ENCODE measurements at regions not wholly inside any gene's neighbourhood (a gene's known extent, or its start where the extent isn't known, plus 50 kb on each side); places are given as distances from the start of the nearest gene placed in this dataset.

DNA sequence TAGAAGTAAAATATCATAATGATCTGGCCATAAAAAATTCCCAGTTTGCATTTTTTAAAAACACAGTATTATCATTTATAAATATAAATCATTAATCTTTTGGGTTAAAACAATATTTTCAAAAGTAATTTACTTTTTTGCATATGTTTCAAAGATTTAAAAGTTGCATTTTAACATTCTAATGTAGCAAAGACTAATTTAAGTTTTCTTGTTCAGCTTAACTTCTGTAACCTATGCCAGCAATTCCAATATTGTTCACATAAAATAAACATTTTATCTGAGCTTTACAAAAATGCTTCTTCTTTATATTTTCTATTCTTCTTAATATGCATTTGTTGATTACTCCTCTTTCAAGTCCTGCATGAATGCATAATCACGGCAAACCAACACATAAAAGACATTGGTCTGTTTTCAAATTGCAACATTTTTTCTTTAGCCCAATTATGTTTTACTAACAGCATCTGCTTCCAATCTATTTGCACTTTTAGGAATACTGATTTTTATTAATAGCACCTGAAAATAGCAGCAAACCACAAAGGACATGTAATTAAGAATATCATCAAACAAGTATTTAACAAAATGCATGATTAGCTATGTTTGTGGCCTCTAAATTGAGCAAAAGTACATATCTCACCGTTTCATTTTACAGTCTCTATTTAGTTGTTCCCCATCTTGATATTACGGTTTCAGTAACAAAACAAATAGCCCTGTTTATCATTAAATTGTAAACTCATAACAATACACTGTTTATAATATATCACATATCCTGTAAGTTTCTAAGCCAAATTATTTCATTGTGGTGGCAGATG, 286.9 kb upstream of the NFE2L3 start:
- no peak for DNase-seq

DNA sequence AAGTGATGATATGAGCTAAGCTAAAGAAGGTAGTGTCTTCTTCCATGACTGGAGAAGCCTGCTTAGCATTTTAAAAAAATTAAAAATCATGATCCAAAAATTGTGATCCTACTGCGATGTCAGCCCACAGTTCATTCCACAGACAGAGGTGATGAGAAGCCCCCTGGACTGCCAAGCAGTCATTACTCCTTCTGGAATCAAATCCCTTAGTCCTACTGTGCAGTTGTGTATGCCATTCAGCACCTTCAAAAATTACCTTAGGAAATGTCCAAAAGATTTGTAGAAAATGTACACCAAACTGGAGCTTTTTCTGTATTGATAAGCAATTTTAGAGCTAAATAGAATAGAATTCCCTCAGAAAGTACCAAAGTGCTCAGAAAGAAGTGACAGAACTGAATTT, 283.5 kb upstream of the NFE2L3 start:
- no peak for DNase-seq

DNA sequence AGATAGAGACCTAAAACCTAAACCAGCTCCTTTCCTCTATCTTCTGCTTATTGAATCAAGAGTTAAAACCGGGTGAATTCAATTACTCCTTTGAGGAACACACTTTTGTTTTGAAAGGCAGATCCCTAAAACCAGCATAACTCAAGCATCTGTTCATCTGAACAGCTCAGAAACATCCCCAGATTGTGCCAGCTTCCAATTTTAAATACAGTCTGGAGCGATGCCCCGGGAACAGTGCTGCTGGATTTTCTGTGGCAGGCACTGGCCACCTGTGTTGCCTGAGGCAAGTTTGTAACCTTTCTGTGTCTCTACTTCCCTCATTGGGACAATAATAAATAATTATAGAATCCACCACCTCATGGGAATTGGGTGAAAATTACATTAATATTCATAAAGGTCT, 281.4 kb upstream of the NFE2L3 start:
- DNase-seq: no peak

DNA sequence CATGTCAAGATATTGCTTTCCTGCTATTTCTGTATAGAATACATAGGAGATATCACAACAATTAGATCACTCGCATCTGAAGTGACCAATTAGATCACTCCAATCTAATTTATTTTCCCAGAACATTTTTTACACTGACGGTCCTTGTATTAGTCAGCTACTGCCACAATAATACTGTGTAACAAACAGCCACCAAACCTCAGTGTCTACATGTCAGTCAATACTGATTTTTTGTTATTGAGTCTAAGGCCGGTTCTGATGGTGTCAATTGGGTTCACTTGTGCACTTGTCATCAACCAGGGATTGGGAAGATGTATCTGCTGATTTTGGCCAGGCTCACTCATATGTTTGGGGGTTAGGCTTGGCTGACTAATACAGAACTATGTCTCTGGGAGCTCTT, 275.9 kb upstream of the NFE2L3 start:
- no peak for DNase-seq

DNA sequence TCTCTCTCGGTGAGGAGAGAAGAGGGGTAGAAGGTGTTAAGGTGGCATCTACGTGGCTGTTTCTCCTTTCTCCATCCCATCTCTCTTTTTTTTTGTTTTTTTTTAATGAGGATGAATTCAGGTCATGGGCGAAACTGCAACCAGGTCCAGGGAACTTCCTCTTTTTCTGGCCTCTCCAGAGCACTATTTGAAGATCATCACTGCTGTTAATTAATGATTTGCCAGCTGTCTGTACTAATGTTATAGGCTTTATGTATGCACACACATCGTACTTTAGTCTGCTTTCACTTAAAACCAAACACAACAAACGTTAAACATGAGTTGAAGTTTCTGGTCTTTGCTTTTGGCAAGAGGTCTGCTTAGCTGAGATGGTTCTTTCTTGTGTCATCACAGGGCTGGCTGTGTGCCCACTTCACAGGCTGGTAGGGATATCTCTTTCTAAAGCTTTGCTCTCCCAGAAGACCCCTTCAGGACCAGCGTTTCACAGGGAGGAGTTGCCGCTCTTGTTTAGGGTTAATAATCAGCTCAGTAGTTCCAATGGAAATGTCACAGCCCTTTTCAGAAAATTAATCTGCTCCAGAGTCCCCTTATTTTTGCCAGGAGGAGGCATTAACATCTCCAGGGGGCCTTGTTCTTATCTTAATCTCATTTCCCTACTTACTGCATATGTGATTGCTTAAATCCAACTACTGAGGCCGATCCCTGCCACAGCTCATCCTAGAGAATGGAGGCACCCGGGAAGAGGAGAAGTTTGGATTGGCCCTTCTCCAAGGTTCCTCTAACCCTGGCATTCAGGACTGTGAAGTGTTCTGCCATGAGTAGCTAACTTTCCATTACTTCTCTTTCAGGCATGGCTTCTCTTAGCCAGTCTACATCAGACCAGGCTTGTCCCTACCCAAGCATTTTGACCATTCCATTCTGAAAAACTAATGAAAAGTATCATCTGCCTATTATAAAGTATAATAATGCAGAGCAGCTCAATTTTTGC, 273.9 kb upstream of the NFE2L3 start:
- no peak for DNase-seq

DNA sequence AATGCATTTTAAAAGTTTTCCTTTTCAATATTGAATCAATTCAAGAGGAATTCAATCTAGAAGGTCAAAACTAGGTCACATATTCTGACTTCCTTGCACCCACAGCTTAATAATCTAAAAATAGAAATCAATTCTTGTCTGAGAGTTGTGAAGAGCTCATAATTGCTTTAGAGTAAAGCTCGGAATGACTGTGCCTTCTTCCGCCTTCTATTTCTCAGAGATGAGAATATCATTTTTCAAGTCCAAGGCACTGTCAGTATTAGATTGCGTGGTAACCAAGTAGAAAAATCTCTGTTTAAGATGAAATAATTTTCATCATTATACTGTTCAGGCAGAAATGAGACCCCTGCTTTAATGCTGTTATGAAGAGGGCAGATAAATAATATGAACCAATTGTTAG, 272.2 kb upstream of the NFE2L3 start:
- DNase-seq: no peak

DNA sequence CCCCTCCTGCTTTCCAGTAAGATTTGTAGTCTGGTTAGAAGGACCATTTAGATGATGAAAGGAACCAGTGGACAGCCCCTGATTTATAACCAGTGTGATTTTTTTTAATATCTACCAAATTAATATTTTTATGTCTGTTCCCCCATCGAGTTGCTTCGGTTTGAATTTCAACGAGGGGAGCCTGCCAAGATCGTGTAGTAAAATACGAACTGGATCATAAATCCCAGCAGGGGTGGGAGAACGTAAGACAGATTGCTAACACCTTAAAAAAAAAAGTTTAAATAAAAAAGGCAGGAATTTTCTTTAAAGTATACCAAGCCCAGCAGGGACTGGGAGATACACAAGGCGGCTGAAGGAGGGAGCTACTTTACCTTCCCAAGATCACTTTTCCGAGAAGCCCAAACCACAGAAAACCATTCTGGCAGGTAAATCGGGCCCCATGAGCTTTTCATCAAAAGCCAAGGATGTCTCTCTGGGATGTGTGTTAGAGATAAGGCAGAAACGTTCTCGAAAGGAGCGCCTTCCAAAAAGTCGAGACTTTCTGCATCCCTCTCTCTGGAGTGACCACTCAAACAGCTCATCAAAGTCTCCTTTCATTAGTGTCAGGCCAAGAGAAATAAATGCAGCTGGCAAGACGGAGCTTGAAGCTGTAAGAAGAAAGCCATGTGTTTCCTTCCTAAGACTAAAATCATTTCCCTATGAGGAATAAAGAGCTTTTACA, 270.5 kb upstream of the NFE2L3 start:
- DNase-seq: no peak

DNA sequence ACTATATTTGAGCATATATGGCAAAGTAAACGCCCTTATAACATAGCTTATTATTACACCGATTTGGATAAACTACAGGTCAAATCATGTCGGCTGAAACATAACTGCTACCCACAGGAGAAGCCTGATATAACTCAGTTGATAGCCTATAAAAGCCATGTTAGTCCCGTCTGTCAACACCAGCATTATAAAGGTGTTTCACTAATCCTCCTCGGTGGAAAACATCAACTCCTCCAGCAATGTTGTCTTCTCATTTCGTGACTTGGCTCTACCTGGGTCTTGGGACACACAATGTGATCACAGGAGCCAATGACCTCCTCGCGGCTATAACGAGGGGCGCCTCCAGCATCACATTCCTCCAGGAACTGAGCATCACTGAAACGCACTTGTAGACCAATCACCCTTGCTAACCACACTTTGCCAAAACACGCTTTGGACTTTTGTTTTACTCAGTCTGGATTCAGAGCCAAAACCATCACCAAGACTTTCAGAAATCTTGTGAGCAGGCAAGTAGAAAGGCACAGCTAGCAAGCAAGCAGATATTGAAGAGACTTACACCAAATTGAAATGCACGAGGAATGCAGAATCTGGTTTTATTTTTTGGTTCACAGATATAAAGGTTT, 269.7 kb upstream of the NFE2L3 start:
- DNase-seq: no peak

DNA sequence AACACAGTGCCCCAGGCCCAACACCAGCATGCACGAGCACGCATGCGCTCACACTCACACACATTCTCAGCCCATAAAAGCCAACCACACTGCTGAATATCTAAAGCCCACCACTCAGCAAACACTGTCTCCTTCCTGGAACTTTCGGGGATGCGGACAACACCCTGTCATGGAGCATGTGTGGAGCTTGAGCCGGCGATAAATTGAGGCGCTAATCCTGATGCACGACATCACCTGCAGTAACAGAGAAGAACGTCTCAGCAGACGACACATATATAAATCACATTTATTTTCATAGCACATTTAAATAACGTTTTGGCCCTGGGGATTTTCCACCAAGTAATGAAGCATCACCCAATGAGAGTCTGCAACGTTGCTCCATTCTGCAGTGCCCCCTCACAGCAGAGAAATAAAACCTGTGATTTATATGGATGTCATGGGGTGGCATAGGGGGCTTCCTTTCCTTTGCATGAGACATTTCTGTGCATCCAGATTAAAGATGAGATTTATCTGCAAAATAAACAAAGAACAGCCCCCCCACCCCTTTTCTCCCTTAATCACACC, 267.7 kb upstream of the NFE2L3 start:
- DNase-seq: no peak

DNA sequence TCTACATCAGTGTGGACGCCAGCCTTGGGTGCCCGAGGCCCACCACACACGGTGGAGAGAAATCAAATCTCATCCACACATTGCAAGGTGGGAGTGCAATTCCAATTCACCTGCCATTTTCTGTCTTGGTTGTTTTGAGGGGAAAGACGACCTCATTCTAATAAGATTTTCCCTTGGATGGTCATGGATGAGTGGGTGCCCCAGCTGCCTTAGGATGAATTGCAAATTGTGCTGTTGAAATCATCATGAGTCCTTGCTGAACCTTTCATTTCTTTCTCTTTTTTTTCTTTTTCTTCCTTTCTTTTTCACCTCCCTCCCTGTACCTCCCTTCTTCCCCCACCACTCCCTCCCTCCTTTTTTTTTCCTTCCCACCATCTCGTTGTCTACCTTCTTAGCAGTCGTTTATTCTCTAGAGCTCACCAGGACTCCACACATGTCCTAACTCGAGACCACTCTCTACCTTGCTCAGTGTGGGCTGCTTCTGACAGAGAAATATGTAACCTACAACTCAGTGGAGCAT, 266.9 kb upstream of the NFE2L3 start:
- no peak for DNase-seq

DNA sequence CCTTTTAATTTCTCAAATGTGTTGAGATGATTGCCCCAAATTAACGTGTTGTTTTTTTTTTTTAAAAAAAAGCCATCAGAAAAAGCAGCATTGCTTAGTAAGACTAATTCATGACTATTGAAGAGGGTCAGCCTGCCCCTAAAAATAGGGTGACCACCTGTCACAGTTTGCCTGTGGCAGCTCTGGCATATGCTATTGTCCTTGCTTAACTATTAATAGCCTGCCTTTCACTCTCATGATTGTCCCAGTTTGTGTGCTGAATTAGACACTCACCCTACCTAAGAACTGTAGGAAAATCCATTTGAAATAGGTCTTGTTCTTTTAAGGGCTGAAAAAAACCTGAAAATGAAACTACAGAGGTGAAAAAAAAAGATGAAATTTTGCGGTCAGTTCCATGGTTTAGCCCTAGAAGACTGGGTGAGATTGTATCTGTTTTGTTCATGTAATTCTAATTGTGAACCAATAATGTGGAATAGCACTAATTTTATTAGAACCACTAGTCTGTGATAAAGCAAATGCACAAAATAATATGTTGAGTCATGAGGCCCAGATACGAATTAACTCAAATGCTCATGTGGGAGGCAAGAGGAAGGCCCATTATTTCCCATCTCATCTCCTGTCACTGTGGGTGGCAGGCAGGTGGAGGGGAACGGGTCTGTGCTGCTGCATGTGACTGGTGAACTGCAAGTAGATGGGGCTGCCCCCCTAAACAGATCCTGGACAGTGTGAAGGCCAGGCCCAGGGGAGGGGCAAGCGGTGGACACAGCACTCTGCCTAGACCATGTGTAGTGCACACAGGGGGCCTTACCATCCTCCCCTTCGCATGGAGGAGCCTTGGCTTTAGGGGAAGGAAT, 265.4 kb upstream of the NFE2L3 start:
- no peak for DNase-seq

DNA sequence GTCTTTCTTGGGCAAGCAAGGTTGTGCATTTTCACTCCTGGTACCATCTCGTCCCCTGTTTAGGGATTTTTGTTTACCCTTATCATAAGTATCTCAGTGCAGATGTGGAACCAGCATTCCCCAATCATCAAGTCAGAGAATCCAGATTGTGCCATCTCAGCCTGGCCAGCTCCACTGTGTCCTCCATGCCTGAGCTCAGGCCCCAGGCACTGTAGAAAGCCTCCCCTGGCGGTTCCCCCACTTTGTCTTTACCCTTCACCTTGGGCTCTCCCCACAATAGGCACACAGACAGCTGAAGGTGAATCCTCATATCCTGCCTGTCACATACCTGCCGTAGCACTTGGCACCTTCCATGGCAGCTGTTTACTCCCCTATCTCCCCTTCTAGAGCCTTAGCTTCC, 264.7 kb upstream of the NFE2L3 start:
- DNase-seq: no peak

DNA sequence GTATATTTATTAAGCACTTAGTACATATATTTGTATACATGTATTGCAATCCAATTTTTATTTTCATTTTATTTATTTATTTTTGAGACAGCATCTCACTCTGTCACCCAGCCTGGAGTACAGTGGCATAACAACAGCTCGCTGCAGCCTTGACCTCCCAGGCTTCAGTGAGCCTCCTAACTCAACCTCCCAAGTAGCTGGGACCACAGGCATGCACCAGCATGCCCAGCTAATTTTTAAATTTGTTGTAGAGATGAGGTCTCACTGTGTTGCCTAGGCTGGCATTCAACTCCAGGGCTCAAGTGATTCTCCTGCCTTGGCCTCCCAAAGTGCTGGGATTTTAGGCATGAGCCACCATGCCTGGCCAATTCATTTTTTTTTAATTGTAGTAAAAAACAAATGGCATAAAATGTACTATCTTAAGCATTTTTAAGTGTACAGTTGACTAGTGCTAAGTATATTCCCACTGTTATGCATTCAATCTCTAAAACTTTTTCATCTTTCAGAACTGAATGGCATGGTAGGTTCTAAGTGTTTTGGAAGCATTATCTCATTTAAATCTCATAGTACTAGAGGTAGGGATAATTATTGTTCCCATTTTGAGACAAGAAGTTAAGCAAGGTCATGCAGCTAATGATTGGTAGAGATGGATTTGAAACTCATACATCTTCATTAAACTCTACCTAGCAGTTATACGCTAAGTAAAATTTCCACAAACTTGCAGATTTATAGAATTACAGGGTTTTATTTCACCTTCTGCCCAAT, 264.0 kb upstream of the NFE2L3 start:
- DNase-seq: no peak

DNA sequence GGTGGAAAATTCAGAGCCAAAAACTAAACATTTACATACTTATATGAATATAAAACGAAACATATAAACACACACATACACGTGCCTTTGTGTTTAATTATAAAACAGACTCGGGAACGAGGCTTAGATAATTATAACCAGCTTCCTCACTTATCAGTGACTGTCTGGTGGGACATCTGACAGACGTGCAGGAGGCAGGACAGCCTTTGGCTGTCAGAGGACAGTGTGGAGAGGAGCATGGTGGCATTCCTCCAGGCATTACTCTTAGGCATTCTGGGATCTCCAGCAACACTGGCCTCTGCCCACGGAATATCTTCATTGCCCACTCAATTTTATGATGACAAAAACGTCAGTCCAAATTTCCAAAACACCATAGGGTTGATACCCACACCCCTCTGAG, 262.2 kb upstream of the NFE2L3 start:
- DNase-seq: no peak

DNA sequence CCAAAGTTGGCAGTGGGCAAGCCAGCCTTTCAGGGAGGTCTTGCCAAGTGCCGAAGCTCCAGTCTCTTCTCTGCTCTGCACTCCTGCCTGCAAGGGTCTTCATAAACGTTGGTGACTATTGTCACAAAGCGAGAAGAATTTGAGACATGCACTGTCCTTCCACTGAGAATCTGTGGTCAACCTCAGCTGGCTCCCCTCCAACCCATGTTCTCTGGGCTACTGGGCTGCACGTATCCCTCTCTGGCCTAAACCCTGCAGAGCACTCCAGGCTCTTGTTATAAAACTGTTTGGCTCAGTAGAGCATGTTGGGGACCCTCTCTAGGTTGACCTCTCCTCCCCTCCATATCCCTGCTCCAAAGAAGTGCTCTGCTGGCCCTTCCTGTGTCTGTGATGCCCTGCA, 260.4 kb upstream of the NFE2L3 start:
- no peak for DNase-seq

DNA sequence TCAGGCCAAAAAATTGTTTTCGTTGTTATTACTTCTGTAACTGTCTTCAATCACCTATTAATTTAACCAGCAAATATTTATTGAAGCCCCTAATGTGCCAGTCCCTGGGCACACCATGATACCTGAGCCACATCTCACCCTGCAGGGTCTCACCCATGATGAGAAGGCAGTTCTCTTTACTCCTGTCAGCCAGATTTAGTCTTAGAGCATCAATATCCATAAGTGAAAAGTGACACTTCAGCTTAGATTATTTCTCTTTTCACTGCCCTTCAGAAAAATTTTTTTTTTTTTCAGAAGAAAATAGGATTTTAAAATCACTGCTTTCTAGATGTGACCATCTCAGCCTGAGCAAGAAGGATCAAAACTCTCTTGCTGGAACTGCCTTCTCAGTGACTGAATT, 258.6 kb upstream of the NFE2L3 start:
- DNase-seq: no peak

DNA sequence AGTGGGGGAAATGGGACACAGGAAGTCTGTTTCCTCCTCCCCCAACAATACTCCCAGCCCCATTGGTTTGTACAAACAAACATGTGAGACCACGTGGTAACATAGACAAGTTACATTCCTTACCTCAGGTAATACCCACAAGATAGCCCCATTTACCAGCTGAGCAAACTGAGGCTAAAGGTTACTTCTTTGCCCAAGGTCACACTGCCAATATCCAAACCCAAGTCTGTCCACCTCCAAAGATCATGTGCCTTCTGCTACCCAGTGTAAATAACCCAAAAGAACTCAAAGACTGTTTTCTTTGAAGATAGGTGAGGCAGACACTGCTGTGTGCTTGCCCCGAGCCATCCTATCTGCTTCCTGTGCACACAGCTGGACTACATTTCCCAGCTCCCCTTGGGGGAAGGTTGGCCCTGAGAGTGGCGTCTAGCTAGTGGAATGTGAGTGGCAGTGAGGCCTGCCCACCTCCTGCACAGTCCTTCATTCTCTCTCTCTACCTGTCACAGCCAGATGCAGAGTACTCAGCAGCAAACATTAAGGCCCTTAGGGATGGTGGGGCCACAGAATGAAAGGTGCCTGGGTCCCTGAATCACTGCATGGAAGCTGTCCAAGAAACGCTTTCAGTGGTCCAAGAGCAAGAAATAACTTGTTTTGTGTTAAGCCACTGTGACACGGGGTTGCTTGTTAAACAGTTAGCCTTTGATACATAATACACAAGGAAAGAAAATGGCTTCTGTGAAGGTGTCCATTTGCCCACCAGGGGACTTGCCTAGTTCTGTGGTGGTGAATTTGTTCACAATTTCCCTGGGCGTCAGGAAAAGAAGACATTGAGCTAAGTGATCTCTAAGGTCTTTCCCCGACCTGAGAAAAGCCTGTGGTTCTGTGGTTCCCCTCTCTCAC, 257.7 kb upstream of the NFE2L3 start:
- DNase-seq: peak; percentile 47 to 49

DNA sequence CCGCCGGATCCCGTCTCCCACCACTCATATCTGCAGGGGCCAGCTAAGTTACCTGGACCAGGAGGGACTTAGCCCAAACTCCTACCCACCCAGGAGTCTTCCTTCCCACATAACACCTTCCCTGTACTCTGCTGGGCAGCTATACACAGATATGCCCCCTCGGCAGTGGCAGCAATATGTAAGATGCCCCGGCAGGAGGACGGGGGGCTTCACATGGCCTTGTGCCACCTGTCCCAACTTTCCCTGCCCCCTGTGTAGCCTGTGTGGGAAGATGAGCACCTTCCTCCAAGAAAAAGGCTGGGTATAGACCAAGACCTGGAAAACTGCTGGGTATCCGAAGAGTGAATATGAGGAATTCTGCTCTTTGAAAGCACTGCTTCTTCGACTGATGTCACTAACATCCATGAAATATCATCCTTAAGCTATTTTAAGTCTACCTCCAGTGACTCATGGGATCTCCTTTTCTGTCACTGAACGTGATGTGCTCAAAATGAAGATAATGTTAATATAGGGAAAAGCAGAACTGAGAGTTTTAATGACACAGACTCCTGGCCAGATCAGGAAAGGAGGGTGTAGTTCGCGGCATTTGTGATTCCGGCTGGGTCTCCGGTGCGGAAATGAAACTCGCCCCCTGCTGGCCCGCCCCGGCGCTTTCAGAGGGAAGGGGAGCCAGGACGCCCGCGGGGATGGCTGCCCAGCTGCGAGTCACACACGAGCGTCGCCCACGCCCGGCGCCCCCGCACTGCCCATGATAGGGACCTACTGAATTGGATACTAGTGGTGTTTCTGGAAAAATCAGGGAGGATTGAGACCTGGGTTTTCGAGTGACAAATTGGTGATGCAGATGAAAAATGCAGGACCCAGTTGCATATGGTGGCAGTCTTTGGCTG, 256.9 kb upstream of the NFE2L3 start:
- DNase-seq: peak; percentile 66 to 77

Data from CD4-positive, alpha-beta T cell treated with Interleukin-4 for 1 hour (primary cell).